ENCODE measurements at regions not wholly inside any gene's neighbourhood (a gene's known extent, or its start where the extent isn't known, plus 50 kb on each side); places are given as distances from the start of the nearest gene placed in this dataset.

DNA sequence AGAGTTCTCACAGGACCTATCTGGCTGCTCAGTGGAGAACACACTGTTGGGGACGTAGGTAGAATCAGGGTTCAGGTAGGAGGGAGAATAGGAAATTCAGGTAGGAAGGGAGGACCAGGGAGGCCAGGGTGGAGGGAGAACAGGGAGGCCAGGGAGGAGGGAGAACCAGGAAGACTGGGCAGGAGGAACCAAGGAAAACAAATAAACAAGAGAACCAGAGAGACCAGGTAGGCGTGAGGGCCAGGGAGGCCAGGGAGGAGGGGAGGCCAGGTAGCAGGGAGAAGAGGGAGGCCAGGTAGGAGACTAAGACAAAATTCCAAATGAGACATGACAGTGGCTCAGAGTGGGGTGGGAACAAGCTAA, 337.6 kb downstream of the EIPR1 start:
- ChIA-PET CTCF (ENCODE audit: unreplicated experiment) (no interaction called here), POLR2A (no interaction called here)
- Histone ChIP-seq H3K9me3 (ENCODE audit: low read length) (no peaks in the 10 kb centered on the region), H3K4me1 (ENCODE audit: insufficient read depth, low read length, poor library complexity, severe bottlenecking) (no peaks in the 10 kb centered on the region), H3K36me3 (ENCODE audit: insufficient read depth, low read length) (no peaks in the 10 kb centered on the region), H3K4me2 (ENCODE audit: low read length) (no peak overlapping the region), H2AFZ (ENCODE audit: low read length) (no peak overlapping the region), H4K20me1 (ENCODE audit: insufficient read depth, low read length) (no peaks in the 10 kb centered on the region), H3K4me3 (ENCODE audit: low read depth, low read length, poor library complexity, severe bottlenecking) (no peak overlapping the region), H3K27ac (ENCODE audit: low read depth, low read length, poor library complexity, severe bottlenecking) (no peak overlapping the region), H3K9me2 (ENCODE audit: insufficient read depth, low read length) (no peaks in the 10 kb centered on the region), H3K79me2 (ENCODE audit: insufficient read depth, low read depth, low read length) (no peaks in the 10 kb centered on the region)
- intact Hi-C loops (cut with micrococcal nuclease; ENCODE audit: unreplicated experiment): no loop called here
- no peak for DNase-seq (ENCODE audit: low spot score)
- BruUV-seq (replicated peaks): no TSS peak
- no peak for TF ChIP-seq EZH2phosphoT487 (IDR thresholded peaks at IDR 0.05; ENCODE audit: borderline replicate concordance, low read depth, low read length)
- TF ChIP-seq, protein P1, sequence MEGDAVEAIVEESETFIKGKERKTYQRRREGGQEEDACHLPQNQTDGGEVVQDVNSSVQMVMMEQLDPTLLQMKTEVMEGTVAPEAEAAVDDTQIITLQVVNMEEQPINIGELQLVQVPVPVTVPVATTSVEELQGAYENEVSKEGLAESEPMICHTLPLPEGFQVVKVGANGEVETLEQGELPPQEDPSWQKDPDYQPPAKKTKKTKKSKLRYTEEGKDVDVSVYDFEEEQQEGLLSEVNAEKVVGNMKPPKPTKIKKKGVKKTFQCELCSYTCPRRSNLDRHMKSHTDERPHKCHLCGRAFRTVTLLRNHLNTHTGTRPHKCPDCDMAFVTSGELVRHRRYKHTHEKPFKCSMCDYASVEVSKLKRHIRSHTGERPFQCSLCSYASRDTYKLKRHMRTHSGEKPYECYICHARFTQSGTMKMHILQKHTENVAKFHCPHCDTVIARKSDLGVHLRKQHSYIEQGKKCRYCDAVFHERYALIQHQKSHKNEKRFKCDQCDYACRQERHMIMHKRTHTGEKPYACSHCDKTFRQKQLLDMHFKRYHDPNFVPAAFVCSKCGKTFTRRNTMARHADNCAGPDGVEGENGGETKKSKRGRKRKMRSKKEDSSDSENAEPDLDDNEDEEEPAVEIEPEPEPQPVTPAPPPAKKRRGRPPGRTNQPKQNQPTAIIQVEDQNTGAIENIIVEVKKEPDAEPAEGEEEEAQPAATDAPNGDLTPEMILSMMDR (conservative IDR thresholded peaks at IDR 0.05; ENCODE audit: low read length): no peak

DNA sequence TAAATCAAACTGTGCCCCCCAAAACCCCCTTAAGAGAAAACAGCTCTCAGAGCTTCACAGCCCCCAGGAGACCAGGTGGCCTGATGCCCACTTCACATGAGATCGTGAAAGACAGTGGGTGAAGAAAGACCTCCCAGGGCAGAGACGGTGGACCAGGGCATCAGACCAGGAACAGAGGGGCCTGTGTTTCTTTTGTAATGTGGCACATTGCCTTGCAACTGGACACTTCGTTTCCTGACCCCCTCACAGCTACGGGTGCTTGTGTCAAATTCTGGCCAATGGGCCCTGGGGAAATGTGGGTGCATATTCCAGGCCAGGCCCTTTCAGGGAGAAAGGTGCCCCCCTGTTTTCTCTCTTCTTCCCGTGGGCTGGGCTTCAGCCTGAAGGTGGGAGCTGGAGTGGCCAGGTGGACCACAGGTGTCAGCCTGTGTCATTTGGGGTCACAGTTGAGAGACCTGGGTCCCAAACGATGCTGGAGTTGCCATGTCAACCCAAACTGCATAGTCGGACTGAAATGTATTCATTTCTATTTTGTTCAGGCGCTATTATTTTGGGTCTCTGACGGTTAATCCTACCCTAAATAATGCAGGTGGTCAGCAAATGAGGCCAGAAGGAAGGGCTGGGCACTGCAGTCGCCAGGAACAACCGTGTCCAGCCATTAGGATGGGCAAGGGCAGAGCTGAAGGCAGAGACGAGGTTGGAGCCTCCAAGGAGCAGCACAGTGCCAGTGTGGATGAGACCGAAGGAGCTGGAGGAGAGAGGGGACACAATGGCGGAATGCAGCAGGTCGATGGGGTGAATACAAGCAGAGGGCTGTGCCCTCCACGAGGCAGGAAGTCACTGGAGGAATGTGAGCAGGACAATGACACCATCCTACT, 338.2 kb downstream of the EIPR1 start:
- DNase-seq (ENCODE audit: low spot score): no peak
- Histone ChIP-seq H3K9me2 (ENCODE audit: insufficient read depth, low read length) (no peaks in the 10 kb centered on the region), H3K27ac (ENCODE audit: low read depth, low read length, poor library complexity, severe bottlenecking) (no peak overlapping the region), H3K4me2 (ENCODE audit: low read length) (no peak overlapping the region), H2AFZ (ENCODE audit: low read length) (no peak overlapping the region), H3K79me2 (ENCODE audit: insufficient read depth, low read depth, low read length) (no peaks in the 10 kb centered on the region), H3K9me3 (ENCODE audit: low read length) (no peaks in the 10 kb centered on the region), H4K20me1 (ENCODE audit: insufficient read depth, low read length) (no peaks in the 10 kb centered on the region), H3K36me3 (ENCODE audit: insufficient read depth, low read length) (no peaks in the 10 kb centered on the region), H3K4me1 (ENCODE audit: insufficient read depth, low read length, poor library complexity, severe bottlenecking) (no peaks in the 10 kb centered on the region), H3K4me3 (ENCODE audit: low read depth, low read length, poor library complexity, severe bottlenecking) (no peak overlapping the region)
- TF ChIP-seq, protein P1 (conservative IDR thresholded peaks at IDR 0.05; ENCODE audit: low read length): no peak
- no peak for TF ChIP-seq EZH2phosphoT487 (IDR thresholded peaks at IDR 0.05; ENCODE audit: borderline replicate concordance, low read depth, low read length)
- CTCF ChIA-PET (ENCODE audit: unreplicated experiment): no interaction called here
- intact Hi-C loops (cut with micrococcal nuclease; ENCODE audit: unreplicated experiment): no loop called here
- BruUV-seq (replicated peaks): no TSS peak
- POLR2A ChIA-PET: interaction anchor here (0.6 kb wide), 1 partner anchor 217 kb away, joined by 3 read pairs; no protein-coding TSS in a partner anchor

DNA sequence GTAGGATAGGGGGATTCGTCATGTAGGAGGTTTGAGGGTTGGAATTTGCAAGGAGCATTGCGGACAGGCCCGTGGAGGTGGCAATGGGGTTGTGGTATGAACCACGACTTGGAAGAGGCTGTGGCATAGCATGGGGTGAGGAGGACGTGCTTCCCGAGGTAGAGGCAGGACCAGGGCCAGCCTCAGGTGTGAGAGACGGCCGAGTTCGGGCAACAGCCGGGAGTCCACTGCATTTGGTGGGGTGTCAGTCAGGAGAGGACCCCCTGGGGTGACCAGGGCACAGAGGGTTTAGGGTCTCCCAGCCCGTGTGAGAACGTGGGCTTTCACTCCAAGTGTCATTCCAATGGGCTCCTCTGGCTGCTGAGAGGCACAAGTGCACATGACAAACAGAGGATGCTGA, 339.0 kb downstream of the EIPR1 start:
- H3K4me2 ChIP-seq (ENCODE audit: low read length): no peak overlapping the region
- POLR2A ChIA-PET: no interaction called here
- H3K9me2 ChIP-seq (ENCODE audit: insufficient read depth, low read length): no peaks in the 10 kb centered on the region
- H3K4me3 ChIP-seq (ENCODE audit: low read depth, low read length, poor library complexity, severe bottlenecking): no peak overlapping the region
- H3K79me2 ChIP-seq (ENCODE audit: insufficient read depth, low read depth, low read length): no peaks in the 10 kb centered on the region
- H3K4me1 ChIP-seq (ENCODE audit: insufficient read depth, low read length, poor library complexity, severe bottlenecking): no peaks in the 10 kb centered on the region
- BruUV-seq (replicated peaks): no TSS peak
- no peaks in the 10 kb centered on the region for H3K9me3 ChIP-seq (ENCODE audit: low read length)
- no peaks in the 10 kb centered on the region for H4K20me1 ChIP-seq (ENCODE audit: insufficient read depth, low read length)
- intact Hi-C loops (cut with micrococcal nuclease; ENCODE audit: unreplicated experiment): no loop called here
- DNase-seq (ENCODE audit: low spot score): no peak
- TF ChIP-seq, protein P1 (conservative IDR thresholded peaks at IDR 0.05; ENCODE audit: low read length): no peak
- no peak for TF ChIP-seq EZH2phosphoT487 (IDR thresholded peaks at IDR 0.05; ENCODE audit: borderline replicate concordance, low read depth, low read length)
- no peak overlapping the region for H3K27ac ChIP-seq (ENCODE audit: low read depth, low read length, poor library complexity, severe bottlenecking)
- CTCF ChIA-PET (ENCODE audit: unreplicated experiment): no interaction called here
- no peak overlapping the region for H2AFZ ChIP-seq (ENCODE audit: low read length)
- H3K36me3 ChIP-seq (ENCODE audit: insufficient read depth, low read length): no peaks in the 10 kb centered on the region
